GM23248 (cell line): ENCODE measurements at regions not wholly inside any gene's neighbourhood (a gene's known extent, or its start where the extent isn't known, plus 50 kb on each side); places are given as distances from the start of the nearest gene placed in this dataset.

Source experiments
- EZH2 ChIP-seq: fragments of 200-600 bp; sonication (generic); IDR thresholded peaks from 2 replicates; pipeline ENCODE4 v1.6.1; 2018; ENCODE audit warnings: antibody characterized with exemption, mild to moderate bottlenecking; ENCODE audit not compliant: insufficient read depth, poor library complexity, severe bottlenecking
- EZH2phosphoT487 ChIP-seq: fragments of 200-600 bp; sonication (generic); IDR thresholded peaks from 2 replicates; pipeline ENCODE4 v1.6.1; 2018; ENCODE audit warnings: antibody characterized with exemption, moderate library complexity, mild to moderate bottlenecking, low read depth; ENCODE audit not compliant: insufficient read depth

DNA sequence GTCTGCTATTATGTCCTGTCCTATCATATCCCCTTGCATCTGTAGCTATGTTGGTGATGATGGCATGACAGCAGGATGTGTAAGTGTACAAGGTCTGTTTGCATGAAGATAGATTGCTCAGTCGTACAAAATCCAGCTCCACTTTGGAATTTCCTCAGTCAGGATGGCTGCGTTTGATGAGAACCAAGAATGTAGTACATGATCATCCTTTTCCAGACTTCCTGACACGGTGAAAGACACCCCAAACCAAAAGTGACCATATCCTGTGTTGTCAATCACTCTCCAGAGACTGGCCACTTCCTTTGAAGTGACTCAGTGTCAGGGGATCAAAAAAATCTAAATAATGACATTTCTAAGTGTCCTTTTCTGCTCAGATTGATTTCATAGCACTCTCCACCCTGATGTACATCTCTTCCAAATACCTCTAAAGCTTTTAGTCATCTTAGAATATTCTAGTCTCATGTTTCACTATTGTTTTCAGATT lies 213.4 kb downstream of the PLK2 start:
- TF ChIP-seq EZH2 (no peak), EZH2phosphoT487 (no peak)
